ENCODE measurements at regions not wholly inside any gene's neighbourhood (a gene's known extent, or its start where the extent isn't known, plus 50 kb on each side); places are given as distances from the start of the nearest gene placed in this dataset.
A peak's percentile ranks its signal among the peaks of the same experiment; 100 is the strongest.
"Not testable (repeated sequence)": the region's sequence is repeated elsewhere in the genome, so short reads cannot be mapped to it uniquely, and the experiment has no call there.

GRCh38 chr9:118677936-118678653 is 691.1 kb downstream of the BRINP1 start:
- H3K4me3 ChIP-seq (ENCODE audit: low read length); H3K9ac ChIP-seq (ENCODE audit: low read length); H3K79me2 ChIP-seq (replicated peaks; ENCODE audit: insufficient read depth, low read length); H3K4me2 ChIP-seq (ENCODE audit: low read length); H3K9me2 ChIP-seq (ENCODE audit: insufficient read depth, low read length); H3F3A ChIP-seq (ENCODE audit: insufficient read depth, low read length, poor library complexity, severe bottlenecking); H4K20me1 ChIP-seq (ENCODE audit: insufficient read depth); H3K9me3 ChIP-seq (ENCODE audit: low read length); H3K36me3 ChIP-seq (ENCODE audit: insufficient read depth, low read length); H3K27ac ChIP-seq (ENCODE audit: low read length); H3K27me3 ChIP-seq (ENCODE audit: insufficient read depth, low read depth, low read length); H2AFZ ChIP-seq (ENCODE audit: low read depth, low read length): not testable (repeated sequence)

GRCh38 chr9:118686959-118687358 is 682.3 kb downstream of the BRINP1 start:
- Histone ChIP-seq H3K4me2 (ENCODE audit: low read length) (no peak overlapping the region), H3K27me3 (ENCODE audit: insufficient read depth, low read depth, low read length) (no peaks in the 10 kb centered on the region), H2AFZ (ENCODE audit: low read depth, low read length) (no peak overlapping the region), H3K36me3 (ENCODE audit: insufficient read depth, low read length) (no peaks in the 10 kb centered on the region), H3F3A (ENCODE audit: insufficient read depth, low read length, poor library complexity, severe bottlenecking) (no peaks in the 10 kb centered on the region), H4K20me1 (ENCODE audit: insufficient read depth) (no peaks in the 10 kb centered on the region), H3K4me3 (ENCODE audit: low read length) (no peak overlapping the region), H3K79me2 (replicated peaks; ENCODE audit: insufficient read depth, low read length) (no peaks in the 10 kb centered on the region), H3K9me2 (ENCODE audit: insufficient read depth, low read length) (no peaks in the 10 kb centered on the region), H3K27ac (ENCODE audit: low read length) (peak overlapping the region; percentile 12), H3K9ac (ENCODE audit: low read length) (no peak overlapping the region), H3K9me3 (ENCODE audit: low read length) (no peaks in the 10 kb centered on the region)
- no peak for TF ChIP-seq EP300 (conservative IDR thresholded peaks at IDR 0.05; ENCODE audit: poor library complexity, severe bottlenecking)
- no peak for TF ChIP-seq CTCF (IDR thresholded peaks at IDR 0.05; ENCODE audit: poor library complexity, severe bottlenecking)
- no peak for TF ChIP-seq POLR2AphosphoS5 (IDR thresholded peaks at IDR 0.05)
- TF ChIP-seq EZH2 (IDR thresholded peaks at IDR 0.05; ENCODE audit: borderline replicate concordance, insufficient read depth, low read length, poor library complexity, severe bottlenecking), result no peak
- TF ChIP-seq TAF1 (IDR thresholded peaks at IDR 0.05; ENCODE audit: low read depth), result no peak
- no peak for TF ChIP-seq SMC3 (conservative IDR thresholded peaks at IDR 0.05; ENCODE audit: poor library complexity)
- TF ChIP-seq RAD21 (conservative IDR thresholded peaks at IDR 0.05), result no peak
- no peak for TF ChIP-seq MXI1 (conservative IDR thresholded peaks at IDR 0.05; ENCODE audit: poor library complexity, severe bottlenecking)
- TF ChIP-seq REST (IDR thresholded peaks at IDR 0.05; ENCODE audit: borderline replicate concordance), result no peak

All from neural cell (in vitro differentiated cells).